ENCODE measurements at regions not wholly inside any gene's neighbourhood (a gene's known extent, or its start where the extent isn't known, plus 50 kb on each side); places are given as distances from the start of the nearest gene placed in this dataset.

DNA sequence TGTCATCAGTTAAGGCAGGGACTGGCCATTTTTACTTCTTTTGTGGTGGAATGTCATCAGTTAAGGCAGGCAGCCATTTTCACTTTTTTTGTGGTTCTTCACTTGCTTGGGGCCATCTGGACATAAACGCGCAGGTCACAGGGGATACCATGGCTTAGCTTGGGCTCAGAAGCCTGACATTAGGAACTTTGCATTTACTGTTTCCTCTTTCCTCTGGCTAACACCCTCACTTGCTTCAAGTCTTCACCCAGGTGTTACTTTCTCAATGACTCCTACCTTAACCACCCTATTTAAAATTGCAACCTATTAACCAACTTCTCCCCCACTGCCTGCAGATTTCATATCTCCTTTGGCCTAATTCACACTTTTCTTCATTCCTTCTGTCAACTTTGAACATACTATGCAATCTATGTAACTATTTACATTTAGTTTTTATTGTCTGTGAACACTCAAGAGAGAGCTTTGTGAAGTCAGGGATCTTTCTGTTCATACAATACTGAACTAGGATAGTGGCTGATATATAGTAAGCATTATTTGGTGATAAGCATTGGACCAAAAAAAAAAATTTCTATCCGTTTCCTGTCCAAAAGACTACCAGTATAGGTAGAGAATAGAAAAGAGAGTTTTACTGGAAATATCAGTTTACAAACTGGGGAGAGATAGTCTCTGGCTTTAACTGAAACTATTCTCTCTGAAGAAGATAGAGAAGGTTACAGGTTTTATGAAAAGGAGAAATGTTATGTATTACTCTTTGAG, 600.1 kb upstream of the ZNF804A start:
- BruUV-seq (replicated peaks), result no TSS peak
- Histone ChIP-seq H3K27ac (ENCODE audit: low read length) (peak overlapping the region; percentile 36), H3K9ac (ENCODE audit: low read length) (no peak overlapping the region), H3K9me2 (replicated peaks; ENCODE audit: low read length) (no peaks in the 10 kb centered on the region), H3K4me2 (ENCODE audit: low read length) (peak overlapping the region; percentile 15; the same call in 1 of the 2 replicates), H3K9me3 (ENCODE audit: low read length) (no peaks in the 10 kb centered on the region), H3K27me3 (ENCODE audit: low read length) (no peaks in the 10 kb centered on the region), H3K4me3 (ENCODE audit: low read length) (no peak overlapping the region), H3K79me2 (ENCODE audit: low read length) (no peaks in the 10 kb centered on the region), H3K4me1 (ENCODE audit: insufficient read depth, low read length) (peaks cover 48% of the 10 kb centered on the region), H3K36me3 (ENCODE audit: low read depth, low read length) (no peaks in the 10 kb centered on the region), H3F3A (ENCODE audit: low read length, unreplicated experiment) (no peaks in the 10 kb centered on the region), H4K20me1 (ENCODE audit: low read length) (no peaks in the 10 kb centered on the region), H2AFZ (ENCODE audit: low read length) (no peak overlapping the region)
- ChIA-PET POLR2A (ENCODE audit: unreplicated experiment) (no interaction called here), CTCF (no interaction called here)
- TF ChIP-seq, protein P1, sequence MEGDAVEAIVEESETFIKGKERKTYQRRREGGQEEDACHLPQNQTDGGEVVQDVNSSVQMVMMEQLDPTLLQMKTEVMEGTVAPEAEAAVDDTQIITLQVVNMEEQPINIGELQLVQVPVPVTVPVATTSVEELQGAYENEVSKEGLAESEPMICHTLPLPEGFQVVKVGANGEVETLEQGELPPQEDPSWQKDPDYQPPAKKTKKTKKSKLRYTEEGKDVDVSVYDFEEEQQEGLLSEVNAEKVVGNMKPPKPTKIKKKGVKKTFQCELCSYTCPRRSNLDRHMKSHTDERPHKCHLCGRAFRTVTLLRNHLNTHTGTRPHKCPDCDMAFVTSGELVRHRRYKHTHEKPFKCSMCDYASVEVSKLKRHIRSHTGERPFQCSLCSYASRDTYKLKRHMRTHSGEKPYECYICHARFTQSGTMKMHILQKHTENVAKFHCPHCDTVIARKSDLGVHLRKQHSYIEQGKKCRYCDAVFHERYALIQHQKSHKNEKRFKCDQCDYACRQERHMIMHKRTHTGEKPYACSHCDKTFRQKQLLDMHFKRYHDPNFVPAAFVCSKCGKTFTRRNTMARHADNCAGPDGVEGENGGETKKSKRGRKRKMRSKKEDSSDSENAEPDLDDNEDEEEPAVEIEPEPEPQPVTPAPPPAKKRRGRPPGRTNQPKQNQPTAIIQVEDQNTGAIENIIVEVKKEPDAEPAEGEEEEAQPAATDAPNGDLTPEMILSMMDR (conservative IDR thresholded peaks at IDR 0.05; ENCODE audit: low read depth, low read length), result no peak
- no peak for TF ChIP-seq EZH2phosphoT487 (IDR thresholded peaks at IDR 0.05; ENCODE audit: borderline replicate concordance, low read length)
- no peak for TF ChIP-seq EZH2 (IDR thresholded peaks at IDR 0.05; ENCODE audit: low read length, unreplicated experiment)
- DNase-seq (peak; percentile 14), ATAC-seq (peak; percentile 61)
- intact Hi-C loops (cut with micrococcal nuclease), result loop anchor here (5.0 to 10.0 kb wide), 3 partner anchors 54 to 703 kb away; no protein-coding TSS in a partner anchor

DNA sequence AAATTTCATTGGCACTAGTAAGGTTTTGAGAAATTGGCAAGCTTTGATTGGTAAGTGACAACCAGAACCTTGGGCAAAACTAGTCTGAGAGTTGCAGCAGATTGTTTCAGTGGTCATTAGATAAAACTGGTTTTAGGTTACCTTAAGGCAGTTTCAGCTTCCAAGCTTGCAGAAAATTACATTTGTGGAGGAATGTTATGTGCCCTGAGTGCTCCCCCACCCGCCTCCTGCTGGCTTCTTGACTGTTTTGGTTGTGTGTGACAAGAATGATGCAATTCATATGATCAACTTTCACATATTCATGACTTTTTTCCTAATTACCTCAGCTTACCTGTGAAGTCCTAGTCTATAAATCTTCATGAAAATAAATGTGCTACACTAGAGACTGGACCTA, 599.5 kb upstream of the ZNF804A start:
- Histone ChIP-seq H3K36me3 (ENCODE audit: low read depth, low read length) (no peaks in the 10 kb centered on the region), H3K79me2 (ENCODE audit: low read length) (no peaks in the 10 kb centered on the region), H3K9me2 (replicated peaks; ENCODE audit: low read length) (no peaks in the 10 kb centered on the region), H2AFZ (ENCODE audit: low read length) (no peak overlapping the region), H3K27ac (ENCODE audit: low read length) (peak overlapping the region; percentile 36), H3K4me3 (ENCODE audit: low read length) (no peak overlapping the region), H3K4me2 (ENCODE audit: low read length) (0 out of 2 replicates have a peak overlapping the region, but pooled peaks have one; percentile 15), H3K9ac (ENCODE audit: low read length) (no peak overlapping the region), H4K20me1 (ENCODE audit: low read length) (no peaks in the 10 kb centered on the region), H3K9me3 (ENCODE audit: low read length) (no peaks in the 10 kb centered on the region), H3F3A (ENCODE audit: low read length, unreplicated experiment) (no peaks in the 10 kb centered on the region), H3K4me1 (ENCODE audit: insufficient read depth, low read length) (peaks cover 42% of the 10 kb centered on the region), H3K27me3 (ENCODE audit: low read length) (no peaks in the 10 kb centered on the region)
- DNase-seq (no peak), ATAC-seq (no peak)
- ChIA-PET POLR2A (ENCODE audit: unreplicated experiment) (no interaction called here), CTCF (no interaction called here)
- intact Hi-C loops (cut with micrococcal nuclease), result loop anchor here (5.0 to 10.0 kb wide), 3 partner anchors 54 to 704 kb away; no protein-coding TSS in a partner anchor
- BruUV-seq (replicated peaks), result no TSS peak
- TF ChIP-seq EZH2 (IDR thresholded peaks at IDR 0.05; ENCODE audit: low read length, unreplicated experiment), result no peak
- no peak for TF ChIP-seq EZH2phosphoT487 (IDR thresholded peaks at IDR 0.05; ENCODE audit: borderline replicate concordance, low read length)
- TF ChIP-seq, protein P1 (conservative IDR thresholded peaks at IDR 0.05; ENCODE audit: low read depth, low read length), result no peak

DNA sequence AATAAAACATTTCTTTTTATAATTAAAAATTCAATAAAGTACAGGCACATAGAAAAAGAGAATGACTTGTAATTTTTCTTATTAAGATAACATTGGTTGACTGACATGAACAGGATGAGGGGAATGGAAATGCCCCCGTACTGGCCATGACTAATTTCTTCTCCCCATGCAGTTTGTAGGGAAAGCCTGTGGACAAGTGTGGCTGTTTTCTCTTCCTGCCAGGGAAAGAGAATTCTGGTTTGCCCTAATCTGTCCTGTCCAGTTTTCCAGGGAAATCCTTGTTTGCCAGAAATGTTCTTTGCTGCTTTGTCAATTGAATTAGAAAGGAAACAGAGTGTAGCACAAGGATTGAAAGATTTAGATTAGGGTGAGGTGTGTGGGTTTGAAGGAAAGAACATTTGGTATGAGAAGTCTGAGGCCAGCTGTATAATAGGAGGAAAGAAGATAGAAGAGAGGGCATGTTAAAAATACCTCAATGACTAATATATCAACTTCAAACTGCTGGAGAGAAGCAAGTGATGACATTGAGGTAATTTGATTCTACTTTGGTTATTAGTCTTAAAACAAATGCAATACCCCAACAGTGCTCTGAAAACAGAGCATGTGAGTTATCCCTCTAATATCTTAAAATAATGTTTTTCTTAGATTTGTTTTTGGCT, 593.9 kb upstream of the ZNF804A start:
- peaks cover 6% of the 10 kb centered on the region; the same call in 1 of the 2 replicates for H3K4me1 ChIP-seq (ENCODE audit: insufficient read depth, low read length)
- no peaks in the 10 kb centered on the region for H4K20me1 ChIP-seq (ENCODE audit: low read length)
- intact Hi-C loops (cut with micrococcal nuclease), result no loop called here
- DNase-seq (peak; percentile 34), ATAC-seq (peak; percentile 65)
- no peak overlapping the region for H3K9ac ChIP-seq (ENCODE audit: low read length)
- CTCF ChIA-PET, result no interaction called here
- H3K4me3 ChIP-seq (ENCODE audit: low read length), result no peak overlapping the region
- POLR2A ChIA-PET (ENCODE audit: unreplicated experiment), result no interaction called here
- TF ChIP-seq EZH2 (IDR thresholded peaks at IDR 0.05; ENCODE audit: low read length, unreplicated experiment) (no peak), EZH2phosphoT487 (IDR thresholded peaks at IDR 0.05; ENCODE audit: borderline replicate concordance, low read length) (no peak)
- TF ChIP-seq, protein P1 (conservative IDR thresholded peaks at IDR 0.05; ENCODE audit: low read depth, low read length), result no peak
- no TSS peak for BruUV-seq (replicated peaks)
- no peaks in the 10 kb centered on the region for H3K36me3 ChIP-seq (ENCODE audit: low read depth, low read length)
- no peaks in the 10 kb centered on the region for H3K27me3 ChIP-seq (ENCODE audit: low read length)
- H3K9me2 ChIP-seq (replicated peaks; ENCODE audit: low read length), result no peaks in the 10 kb centered on the region
- H3K27ac ChIP-seq (ENCODE audit: low read length), result no peak overlapping the region
- H3F3A ChIP-seq (ENCODE audit: low read length, unreplicated experiment), result no peaks in the 10 kb centered on the region
- H3K4me2 ChIP-seq (ENCODE audit: low read length), result no peak overlapping the region
- no peaks in the 10 kb centered on the region for H3K9me3 ChIP-seq (ENCODE audit: low read length)
- H3K79me2 ChIP-seq (ENCODE audit: low read length), result no peaks in the 10 kb centered on the region
- H2AFZ ChIP-seq (ENCODE audit: low read length), result no peak overlapping the region
